AG09319 (cell line): ENCODE measurements at regions not wholly inside any gene's neighbourhood (a gene's known extent, or its start where the extent isn't known, plus 50 kb on each side); places are given as distances from the start of the nearest gene placed in this dataset.

Experiments
- DNase-seq: peaks from one replicate; pipeline ENCODE4 v3.0.0-alpha.2; 2010; ENCODE audit warnings: low read depth; ENCODE audit errors: extremely low read depth
- TF ChIP-seq, protein P1 (sequence below): IDR thresholded peaks from 2 replicates; pipeline ENCODE4 v1.5.1; 2011; ENCODE audit warnings: low read depth, mild to moderate bottlenecking, inconsistent platforms, low read length, moderate library complexity

- no peak for DNase-seq
- TF ChIP-seq, protein P1, sequence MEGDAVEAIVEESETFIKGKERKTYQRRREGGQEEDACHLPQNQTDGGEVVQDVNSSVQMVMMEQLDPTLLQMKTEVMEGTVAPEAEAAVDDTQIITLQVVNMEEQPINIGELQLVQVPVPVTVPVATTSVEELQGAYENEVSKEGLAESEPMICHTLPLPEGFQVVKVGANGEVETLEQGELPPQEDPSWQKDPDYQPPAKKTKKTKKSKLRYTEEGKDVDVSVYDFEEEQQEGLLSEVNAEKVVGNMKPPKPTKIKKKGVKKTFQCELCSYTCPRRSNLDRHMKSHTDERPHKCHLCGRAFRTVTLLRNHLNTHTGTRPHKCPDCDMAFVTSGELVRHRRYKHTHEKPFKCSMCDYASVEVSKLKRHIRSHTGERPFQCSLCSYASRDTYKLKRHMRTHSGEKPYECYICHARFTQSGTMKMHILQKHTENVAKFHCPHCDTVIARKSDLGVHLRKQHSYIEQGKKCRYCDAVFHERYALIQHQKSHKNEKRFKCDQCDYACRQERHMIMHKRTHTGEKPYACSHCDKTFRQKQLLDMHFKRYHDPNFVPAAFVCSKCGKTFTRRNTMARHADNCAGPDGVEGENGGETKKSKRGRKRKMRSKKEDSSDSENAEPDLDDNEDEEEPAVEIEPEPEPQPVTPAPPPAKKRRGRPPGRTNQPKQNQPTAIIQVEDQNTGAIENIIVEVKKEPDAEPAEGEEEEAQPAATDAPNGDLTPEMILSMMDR: no peak
These were observed 152.1 kb downstream of the PCSK1 start for GRCh38 chr5:96280946-96281393.

GRCh38 chr5:96279801-96280542, 153.1 kb downstream of the PCSK1 start:
- DNase-seq: no peak
- TF ChIP-seq, protein P1: no peak

DNA sequence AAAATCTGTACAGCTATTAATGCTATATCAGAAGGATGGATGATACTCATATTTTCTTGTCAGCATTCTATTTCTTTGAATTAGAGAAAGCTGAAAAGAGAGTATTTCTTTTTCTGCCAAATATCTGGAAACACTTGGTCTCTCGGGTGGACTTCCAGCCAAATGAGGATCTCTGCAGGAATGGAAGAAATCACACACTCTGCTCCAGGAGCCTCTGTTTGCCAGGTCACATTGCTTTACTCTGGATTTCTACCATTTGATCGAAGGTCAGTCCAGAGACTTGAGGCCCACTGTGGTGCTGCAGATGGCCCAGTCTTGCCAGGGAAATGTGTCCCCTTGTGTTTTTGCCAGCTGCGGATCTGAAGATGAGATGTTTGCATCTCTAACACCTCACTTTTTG, 154.1 kb downstream of the PCSK1 start:
- DNase-seq: no peak
- TF ChIP-seq, protein P1: no peak

DNA sequence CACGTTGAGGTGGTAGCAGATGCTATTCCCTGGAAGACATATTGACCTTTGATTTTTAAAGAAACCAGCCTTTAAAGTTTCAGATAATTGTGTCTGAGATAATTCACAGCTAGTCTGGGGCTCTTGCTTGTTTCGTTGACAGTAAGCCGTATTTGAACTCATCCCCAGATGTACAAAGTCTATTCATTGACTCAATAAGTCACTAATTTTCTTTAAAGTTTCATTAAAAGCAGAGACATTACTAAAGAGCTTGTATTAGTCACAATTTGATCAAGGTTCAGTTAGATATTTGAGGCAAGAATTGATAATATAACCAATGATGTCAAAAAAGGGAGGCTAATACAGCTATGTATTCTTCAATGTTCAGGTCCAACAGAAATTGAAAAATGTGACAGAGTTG, 158.0 kb downstream of the PCSK1 start:
- no peak for DNase-seq
- TF ChIP-seq, protein P1: no peak

GRCh38 chr5:96265487-96265886, 167.6 kb downstream of the PCSK1 start:
- TF ChIP-seq, protein P1: no peak
- DNase-seq: no peak

- no peak for DNase-seq
These were observed 169.0 kb downstream of the PCSK1 start for GRCh38 chr5:96264047-96264446.

DNA sequence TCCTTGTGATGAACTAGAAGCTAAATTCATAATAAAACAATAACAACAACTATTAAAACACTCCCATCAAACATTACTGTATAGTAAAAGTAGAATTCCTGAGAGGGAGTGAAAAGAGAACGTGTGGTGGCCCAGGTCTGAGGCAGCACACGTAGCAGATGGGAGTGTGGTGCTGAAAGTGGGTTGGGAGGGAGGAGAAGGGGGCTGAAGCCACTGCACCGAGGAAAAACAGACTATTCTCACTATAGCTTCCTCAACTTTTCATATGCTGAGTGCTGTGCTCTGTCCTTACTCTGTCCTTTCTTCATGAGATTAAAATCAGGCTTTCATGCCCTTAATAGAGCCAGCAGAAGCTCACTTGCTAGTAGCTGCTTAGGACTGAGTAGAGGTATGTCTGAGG, 170.9 kb downstream of the PCSK1 start:
- DNase-seq: no peak
- TF ChIP-seq, protein P1: no peak

More at GRCh38 chr5:96264047-96264446, 169.0 kb downstream of the PCSK1 start:
- TF ChIP-seq, protein P1: no peak
